HEK293T (cell line): ENCODE measurements at regions not wholly inside any gene's neighbourhood (a gene's known extent, or its start where the extent isn't known, plus 50 kb on each side); places are given as distances from the start of the nearest gene placed in this dataset.
"Not testable (repeated sequence)": the region's sequence is repeated elsewhere in the genome, so short reads cannot be mapped to it uniquely, and the experiment has no call there.

Source experiments
- CTCF ChIA-PET: fragments of 350-600 bp; formaldehyde crosslinking; extraction: SDS; loops from one replicate; lab custom pipeline; 2021; ENCODE audit warnings: antibody characterized with exemption, inconsistent platforms; lab: Yijun Ruan, JAX
- POLR2A ChIA-PET: fragments of 350-600 bp; formaldehyde crosslinking; extraction: SDS; loops from one replicate; lab custom pipeline; 2020; ENCODE audit warnings: antibody characterized with exemption, inconsistent platforms; lab: Yijun Ruan, JAX
- DNase-seq: peaks from one replicate; pipeline ENCODE4 v3.0.0; 2012; ENCODE audit warnings: mixed read lengths; ENCODE audit errors: extremely low spot score
- ARNT ChIP-seq: fragments of 450-650 bp; IDR thresholded peaks from 2 replicates; pipeline ENCODE4 v1.6.1; 2017; ENCODE audit warnings: mild to moderate bottlenecking
- BHLHE40 ChIP-seq: fragments of 450-650 bp; IDR thresholded peaks from 2 replicates; pipeline ENCODE4 v1.6.1; 2016; ENCODE audit warnings: mild to moderate bottlenecking, moderate library complexity, borderline replicate concordance
- CTBP1 ChIP-seq: fragments of 450-650 bp; IDR thresholded peaks from 2 replicates; pipeline ENCODE4 v1.6.1; 2016; ENCODE audit warnings: borderline replicate concordance
- ELF4 ChIP-seq: fragments of 450-650 bp; IDR thresholded peaks from 2 replicates; pipeline ENCODE4 v1.6.1; 2017; ENCODE audit warnings: antibody characterized with exemption
- FOXA1 ChIP-seq: fragments of 450-650 bp; IDR thresholded peaks from 2 replicates; pipeline ENCODE4 v1.6.1; 2016; ENCODE audit warnings: mild to moderate bottlenecking
- FOXK2 ChIP-seq: fragments of 450-650 bp; IDR thresholded peaks from 2 replicates; pipeline ENCODE4 v1.6.1; 2016; ENCODE audit warnings: mild to moderate bottlenecking
- FOXM1 ChIP-seq: fragments of 450-650 bp; IDR thresholded peaks from 2 replicates; pipeline ENCODE4 v1.6.1; 2017; ENCODE audit warnings: mild to moderate bottlenecking, borderline replicate concordance
- HDGF ChIP-seq: fragments of 450-650 bp; IDR thresholded peaks from 2 replicates; pipeline ENCODE4 v1.6.1; 2017; ENCODE audit warnings: antibody characterized with exemption, borderline replicate concordance
- L3MBTL2 ChIP-seq: fragments of 450-650 bp; conservative IDR thresholded peaks from 2 replicates; pipeline ENCODE4 v1.6.1; 2016; ENCODE audit warnings: mild to moderate bottlenecking
- LEF1 ChIP-seq: fragments of 450-650 bp; IDR thresholded peaks from 2 replicates; pipeline ENCODE4 v1.6.1; 2017; ENCODE audit warnings: mild to moderate bottlenecking, borderline replicate concordance
- NFRKB ChIP-seq: fragments of 450-650 bp; IDR thresholded peaks from 2 replicates; pipeline ENCODE4 v1.6.1; 2016; ENCODE audit warnings: mild to moderate bottlenecking, moderate library complexity
- SP1 ChIP-seq: fragments of 450-650 bp; IDR thresholded peaks from 2 replicates; pipeline ENCODE4 v1.6.1; 2017
- SUZ12 ChIP-seq: fragments of 450-650 bp; IDR thresholded peaks from 2 replicates; pipeline ENCODE4 v1.6.1; 2016; ENCODE audit warnings: mild to moderate bottlenecking
- TARDBP ChIP-seq: fragments of 450-650 bp; IDR thresholded peaks from 2 replicates; pipeline ENCODE4 v1.6.1; 2016
- ZNF384 ChIP-seq: fragments of 450-650 bp; IDR thresholded peaks from 2 replicates; pipeline ENCODE4 v1.6.1; 2016
- TF ChIP-seq, protein P1 (sequence below): fragments of 450-650 bp; IDR thresholded peaks from 2 replicates; pipeline ENCODE4 v1.6.1; 2016

DNA sequence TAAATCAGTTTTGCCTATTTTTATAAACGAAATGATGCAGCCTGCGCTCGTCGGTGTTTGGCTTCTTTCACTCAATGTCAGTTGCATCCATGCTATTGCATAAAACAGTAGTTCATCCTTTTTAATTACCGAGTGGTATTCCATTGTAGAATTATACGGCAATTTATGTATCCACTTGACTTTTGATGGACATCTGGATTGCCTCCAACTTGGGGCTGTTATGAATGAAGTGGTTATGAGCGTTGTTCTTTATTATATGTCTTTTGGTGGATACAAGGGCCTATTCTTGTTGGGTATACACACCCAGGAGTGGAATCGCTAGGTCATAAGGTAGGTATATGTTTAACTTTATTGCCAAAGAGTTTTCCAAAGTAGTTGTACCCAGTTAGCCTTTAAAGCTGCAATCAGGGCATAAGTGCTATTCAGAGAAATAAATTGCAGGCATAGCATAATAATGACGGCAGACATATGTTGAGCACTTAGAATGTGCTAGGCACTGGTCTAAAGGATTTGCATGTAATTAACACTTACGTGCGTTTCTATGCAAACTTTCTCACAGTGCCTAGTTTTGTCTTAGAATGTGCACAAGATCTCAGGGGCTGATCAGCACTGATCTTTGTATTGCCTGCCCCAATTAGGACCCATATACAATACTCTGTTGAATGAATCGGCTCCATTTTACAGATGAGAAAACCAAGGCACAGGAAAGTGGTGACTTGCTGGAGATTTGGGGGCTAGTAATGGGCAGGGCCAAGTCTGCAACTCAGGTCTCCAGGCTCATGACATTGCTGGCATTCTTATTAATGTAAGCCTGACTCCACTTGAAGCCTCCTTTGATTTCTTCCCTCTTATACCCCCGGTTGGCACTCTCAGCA lies 407.0 kb downstream of the BCOR start:
- TF ChIP-seq TARDBP (no peak), LEF1 (no peak), CTBP1 (no peak), HDGF (no peak), BHLHE40 (no peak), ARNT (no peak), SUZ12 (no peak), FOXK2 (no peak), L3MBTL2 (no peak), ZNF384 (no peak), NFRKB (no peak), ELF4 (no peak), FOXA1 (no peak), FOXM1 (no peak), SP1 (no peak)
- TF ChIP-seq, protein P1, sequence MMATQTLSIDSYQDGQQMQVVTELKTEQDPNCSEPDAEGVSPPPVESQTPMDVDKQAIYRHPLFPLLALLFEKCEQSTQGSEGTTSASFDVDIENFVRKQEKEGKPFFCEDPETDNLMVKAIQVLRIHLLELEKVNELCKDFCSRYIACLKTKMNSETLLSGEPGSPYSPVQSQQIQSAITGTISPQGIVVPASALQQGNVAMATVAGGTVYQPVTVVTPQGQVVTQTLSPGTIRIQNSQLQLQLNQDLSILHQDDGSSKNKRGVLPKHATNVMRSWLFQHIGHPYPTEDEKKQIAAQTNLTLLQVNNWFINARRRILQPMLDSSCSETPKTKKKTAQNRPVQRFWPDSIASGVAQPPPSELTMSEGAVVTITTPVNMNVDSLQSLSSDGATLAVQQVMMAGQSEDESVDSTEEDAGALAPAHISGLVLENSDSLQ, result no peak
- no peak for DNase-seq
- CTCF ChIA-PET, result interaction anchor here (1.2 kb wide), 1 partner anchor 40 kb away, joined by 3 read pairs; no protein-coding TSS in a partner anchor
- POLR2A ChIA-PET, result interaction anchor here (3.2 kb wide), 1 partner anchor 12 kb away, joined by 13 read pairs; no protein-coding TSS in a partner anchor

- DNase-seq, result no peak
- CTCF ChIA-PET, result interaction anchor here (1.2 kb wide), 1 partner anchor 39 kb away, joined by 3 read pairs; no protein-coding TSS in a partner anchor
- TF ChIP-seq ELF4 (no peak), SUZ12 (no peak), ARNT (no peak), FOXA1 (no peak), BHLHE40 (no peak)
- POLR2A ChIA-PET, result no interaction called here
These were observed 406.0 kb downstream of the BCOR start for GRCh38 chrX:39691724-39692123.

- TF ChIP-seq CTBP1 (no peak), ZNF384 (no peak), SUZ12 (no peak), HDGF (no peak), LEF1 (no peak), NFRKB (no peak), BHLHE40 (no peak), ELF4 (no peak), FOXM1 (no peak), FOXK2 (no peak), ARNT (no peak), TARDBP (no peak), FOXA1 (no peak), L3MBTL2 (no peak), SP1 (no peak)
- TF ChIP-seq, protein P1, result no peak
- no peak for DNase-seq
- ChIA-PET CTCF (interaction anchor here (1.1 kb wide), 1 partner anchor 13 kb away, joined by 3 read pairs; no protein-coding TSS in a partner anchor), POLR2A (no interaction called here)
These were observed 405.0 kb downstream of the BCOR start for GRCh38 chrX:39692796-39693195.

DNA sequence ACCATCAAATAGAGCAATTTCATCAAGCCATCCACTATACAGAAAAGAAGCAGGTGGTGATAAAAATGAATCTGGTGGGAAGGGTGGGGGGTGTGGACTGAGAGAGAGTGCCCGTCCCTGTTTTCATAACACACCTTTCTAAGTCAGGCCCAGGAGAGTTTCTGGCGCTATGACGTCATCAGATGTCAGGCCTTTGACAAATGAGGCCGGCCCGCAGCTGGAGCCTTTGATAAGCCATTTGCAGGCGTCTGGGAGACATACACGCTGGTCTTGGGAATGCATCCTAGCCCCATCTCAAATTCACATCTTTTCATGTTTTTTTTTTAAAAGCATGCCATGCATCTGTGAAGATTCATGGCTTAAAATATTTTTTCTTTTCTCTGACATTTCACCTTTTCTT lies 404.5 kb downstream of the BCOR start:
- TF ChIP-seq LEF1, result no peak
- TF ChIP-seq, protein P1, result peak; percentile 89
- peak; percentile 51 for DNase-seq
- ChIA-PET POLR2A (no interaction called here), CTCF (interaction anchor here (1.1 kb wide), 1 partner anchor 12 kb away, joined by 3 read pairs; no protein-coding TSS in a partner anchor)

DNA sequence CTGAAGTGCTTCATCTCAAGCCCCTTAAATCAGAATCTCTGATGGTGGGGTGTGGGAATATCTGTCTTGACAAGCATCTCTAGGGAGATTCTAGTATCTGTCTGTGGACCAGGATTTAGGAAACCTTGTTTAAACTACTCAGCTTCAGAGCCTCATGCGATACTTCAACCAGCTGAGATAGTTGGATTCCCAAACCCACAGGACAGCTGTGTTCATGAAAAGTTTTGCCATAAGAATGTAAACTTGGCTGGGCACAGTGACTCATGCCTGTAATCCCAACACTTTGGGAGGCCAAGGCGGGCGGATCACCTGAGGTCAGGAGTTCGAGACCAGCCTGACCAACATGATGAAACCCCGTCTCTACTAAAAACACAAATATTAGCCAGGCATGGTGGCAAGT lies 395.1 kb downstream of the BCOR start:
- POLR2A ChIA-PET, CTCF ChIA-PET, DNase-seq: not testable (repeated sequence)

- DNase-seq, result no peak
- ChIA-PET CTCF (no interaction called here), POLR2A (no interaction called here)
- TF ChIP-seq SP1, result no peak
- TF ChIP-seq ELF4, result no peak
- TF ChIP-seq FOXM1, result no peak
- TF ChIP-seq BHLHE40, result no peak
- TF ChIP-seq TARDBP, result no peak
- TF ChIP-seq LEF1, result no peak
- no peak for TF ChIP-seq NFRKB
These were observed 394.5 kb downstream of the BCOR start for GRCh38 chrX:39703307-39703706.
